ENCODE measurements at regions not wholly inside any gene's neighbourhood (a gene's known extent, or its start where the extent isn't known, plus 50 kb on each side); places are given as distances from the start of the nearest gene placed in this dataset.

GRCh38 chrX:980587-981235 lies 231.7 kb downstream of the CRLF2 start:
- no peak for TF ChIP-seq POLR2A (IDR thresholded peaks at IDR 0.05; ENCODE audit: control extremely low read depth in 1 of 2, low read depth in 2 of 2, low read length in 2 of 2)
- no peak for TF ChIP-seq CTCF (IDR thresholded peaks at IDR 0.05; ENCODE audit: control extremely low read depth in 1 of 3, insufficient read depth in 1 of 3, low read depth in 1 of 3, low read length in 3 of 3)
- no peak for TF ChIP-seq JUND (IDR thresholded peaks at IDR 0.05; ENCODE audit: low read length)

Data from H1 (cell line).